Ovary (tissue), 3 donors: ENCODE measurements at regions not wholly inside any gene's neighbourhood (a gene's known extent, or its start where the extent isn't known, plus 50 kb on each side); places are given as distances from the start of the nearest gene placed in this dataset.

Experiments
- CTCF ChIP-seq, 3 donors: fragments of 450-650 bp in 2 of 3; fragments of 200-600 bp in 1 of 3; IDR thresholded peaks; one replicate each; pipeline versions ENCODE4 v1.5.1 to v1.8.0; 2016 to 2022; ENCODE audit warnings: antibody characterized with exemption in 3 of 3, mild to moderate bottlenecking in 1 of 3
- EP300 ChIP-seq: sonication (generic); formaldehyde crosslinking; IDR thresholded peaks from one replicate; pipeline ENCODE4 v1.6.1; 2017; ENCODE audit warnings: antibody characterized with exemption
- donor health status: DM: no; HTN: no; CAD: no.

- no peak for TF ChIP-seq EP300
- no peak for TF ChIP-seq CTCF (IDR thresholded peaks at IDR 0.05)
Observed at GRCh38 chr15:95868450-95868849, 462.1 kb upstream of the NR2F2 start.
